GM19240 (cell line): ENCODE measurements at regions not wholly inside any gene's neighbourhood (a gene's known extent, or its start where the extent isn't known, plus 50 kb on each side); places are given as distances from the start of the nearest gene placed in this dataset.

Source experiments
- DNase-seq: peaks from one replicate; pipeline ENCODE4 v3.0.0; 2011; ENCODE audit warnings: low spot score; ENCODE audit not compliant: insufficient read length

DNA sequence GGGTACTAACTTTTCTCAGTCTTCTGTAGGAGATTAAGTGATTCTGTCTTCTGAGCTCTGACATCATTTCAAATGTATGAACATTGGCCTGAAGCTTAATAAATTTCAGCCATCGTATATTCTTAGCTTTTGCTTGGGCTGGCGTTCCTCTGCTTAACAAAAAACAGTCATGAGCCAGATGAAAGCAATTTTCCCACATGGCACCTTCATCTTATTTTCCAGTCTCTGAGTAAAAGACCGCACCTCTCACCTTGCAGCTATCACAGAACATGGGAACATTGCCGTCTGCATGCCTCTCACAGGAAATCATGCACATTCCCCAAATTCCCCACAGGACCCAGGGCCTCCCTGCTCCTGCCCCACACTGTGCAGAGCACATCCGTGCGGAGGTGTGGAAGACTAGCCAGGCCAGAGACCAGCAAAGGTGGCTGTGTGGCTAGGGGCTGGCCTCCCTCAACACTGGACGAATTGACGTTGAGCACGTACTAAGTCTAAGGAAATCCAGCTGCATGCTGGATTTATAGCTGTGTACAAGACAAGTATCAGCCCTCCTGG is 531.8 kb upstream of the ID2 start:
- no peak for DNase-seq

- no peak for DNase-seq
Measured at GRCh38 chr2:8151888-8152287, 530.0 kb upstream of the ID2 start.

DNA sequence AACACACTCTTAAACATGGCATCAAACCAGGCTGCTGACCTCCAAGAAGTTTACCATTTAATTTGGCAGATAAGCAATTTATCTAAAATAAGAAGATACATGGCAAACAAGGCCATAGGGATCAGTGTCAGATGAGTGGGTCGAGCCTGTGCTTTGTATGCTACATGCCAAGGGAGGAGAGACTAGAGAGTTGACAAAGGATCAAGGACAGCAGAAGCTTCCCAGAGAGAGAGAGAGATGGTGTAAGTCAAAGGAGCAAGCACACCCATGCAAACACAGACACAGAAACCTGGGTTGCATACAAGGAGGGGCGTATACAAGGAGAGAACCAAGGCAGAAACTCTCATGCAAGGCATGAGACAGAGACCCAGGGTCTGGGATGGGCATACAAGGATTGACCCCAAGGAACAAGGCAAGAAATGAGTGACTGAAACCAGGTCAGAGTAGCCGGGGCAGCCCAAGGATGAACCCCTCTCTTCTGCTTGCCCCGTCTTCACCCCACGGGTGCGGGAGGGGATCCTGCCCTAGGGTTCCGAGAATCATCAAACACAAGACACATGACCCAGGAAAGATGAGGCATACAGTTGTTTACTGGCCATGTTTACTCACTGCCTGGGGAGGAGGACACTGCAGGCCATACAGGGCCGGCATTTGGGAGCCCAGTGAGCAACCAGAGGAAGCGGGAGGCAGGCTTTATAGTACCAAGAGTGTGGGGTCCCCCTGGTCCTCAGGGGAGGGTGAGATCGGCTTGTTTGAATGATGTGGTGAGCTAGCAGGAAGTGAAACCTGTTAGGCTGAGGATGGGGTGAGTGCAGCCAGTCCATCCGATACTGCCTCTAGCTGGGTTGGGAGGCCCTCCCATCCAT is 529.2 kb upstream of the ID2 start:
- DNase-seq: peak; percentile 62

DNA sequence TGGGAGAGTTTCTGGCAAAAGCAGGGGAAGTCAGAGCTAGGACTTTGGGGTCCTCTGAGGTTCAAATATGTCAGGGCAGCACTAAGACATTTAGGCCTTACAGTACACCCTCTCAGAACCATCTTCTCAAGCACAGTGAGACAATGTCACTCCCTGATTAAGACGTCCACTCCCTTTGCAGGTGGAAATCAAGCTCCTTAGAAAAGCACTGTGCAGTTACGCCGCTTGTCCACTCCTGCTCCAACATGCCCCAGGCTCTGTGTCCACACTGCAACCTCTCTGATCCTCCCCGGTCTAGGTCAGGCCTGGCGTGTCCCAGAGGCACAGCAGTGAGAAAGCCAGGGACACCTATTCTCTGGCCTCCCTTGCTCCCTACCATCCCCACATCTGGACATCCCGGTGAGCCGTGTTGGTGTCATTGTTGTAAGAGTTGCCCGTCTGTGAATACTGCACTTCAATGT is 528.6 kb upstream of the ID2 start:
- DNase-seq: no peak

GRCh38 chr2:8154270-8154669 is 527.6 kb upstream of the ID2 start:
- DNase-seq: no peak

- DNase-seq: no peak
Measured at GRCh38 chr2:8154936-8155335, 526.9 kb upstream of the ID2 start.

DNA sequence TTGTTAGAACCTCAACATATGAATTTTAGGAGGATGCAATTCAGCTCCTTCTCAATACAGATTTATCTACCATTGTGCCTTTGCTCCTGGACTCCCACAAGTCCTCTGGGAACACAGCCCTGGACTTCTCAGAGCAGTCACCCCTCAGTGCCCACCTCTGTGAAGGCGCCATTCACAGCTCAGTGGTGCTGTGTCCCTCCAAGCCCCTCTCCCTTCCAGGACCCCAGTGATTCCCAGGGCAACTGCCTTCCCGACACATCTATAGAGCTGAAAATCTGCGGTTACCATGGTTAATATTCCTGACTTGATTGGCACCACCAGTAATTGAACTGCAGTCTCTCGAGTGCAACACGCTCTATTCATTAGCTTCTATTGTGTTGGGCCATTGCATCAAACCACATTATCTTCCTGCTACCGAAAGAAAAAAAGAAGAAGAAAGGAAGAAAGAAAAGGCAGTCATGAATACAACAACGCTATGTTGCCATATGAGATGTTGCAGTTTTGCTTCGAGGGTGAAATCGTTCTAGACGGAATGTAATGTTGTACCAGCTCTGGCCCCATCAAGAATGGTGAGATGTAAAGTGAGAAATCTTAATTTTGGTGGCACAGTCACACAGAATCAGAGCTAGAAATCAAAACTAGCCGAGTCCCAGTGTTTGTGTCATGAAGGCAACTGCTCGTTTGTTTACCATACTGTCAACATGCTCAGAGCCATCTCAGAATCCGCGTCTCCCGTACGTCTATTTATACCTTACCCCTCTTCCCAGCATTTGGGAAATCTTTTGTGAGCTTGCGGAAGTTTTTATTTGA is 524.0 kb upstream of the ID2 start:
- no peak for DNase-seq

- DNase-seq: no peak
Measured at GRCh38 chr2:8158711-8159110, 523.1 kb upstream of the ID2 start.

GRCh38 chr2:8159211-8159965 is 522.5 kb upstream of the ID2 start:
- DNase-seq: no peak

GRCh38 chr2:8159966-8160603 is 521.8 kb upstream of the ID2 start:
- DNase-seq: no peak

- DNase-seq: no peak
Measured at GRCh38 chr2:8160959-8161358, 520.9 kb upstream of the ID2 start.

DNA sequence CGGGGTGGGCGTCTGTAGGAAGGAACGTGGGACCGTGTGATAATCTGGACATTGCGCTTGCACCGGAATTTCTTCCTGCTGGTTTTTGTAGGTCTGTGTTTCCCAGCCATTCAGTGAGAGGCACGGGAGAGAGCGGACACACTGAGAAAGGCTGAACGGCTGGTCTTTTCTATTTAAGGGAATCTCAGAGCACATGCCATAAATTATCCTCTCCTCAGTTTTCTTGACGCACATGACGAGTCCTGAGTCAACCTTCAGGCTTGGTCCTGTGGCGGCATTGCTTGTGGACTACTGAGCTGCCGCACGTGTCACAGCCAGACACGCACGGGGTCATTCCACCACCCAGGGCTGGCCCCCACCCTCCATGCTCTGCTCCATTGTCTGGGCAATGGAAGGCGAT is 519.3 kb upstream of the ID2 start:
- DNase-seq: no peak

GRCh38 chr2:8165550-8165949 is 516.3 kb upstream of the ID2 start:
- no peak for DNase-seq

GRCh38 chr2:8168022-8168717 is 513.7 kb upstream of the ID2 start:
- DNase-seq: no peak

DNA sequence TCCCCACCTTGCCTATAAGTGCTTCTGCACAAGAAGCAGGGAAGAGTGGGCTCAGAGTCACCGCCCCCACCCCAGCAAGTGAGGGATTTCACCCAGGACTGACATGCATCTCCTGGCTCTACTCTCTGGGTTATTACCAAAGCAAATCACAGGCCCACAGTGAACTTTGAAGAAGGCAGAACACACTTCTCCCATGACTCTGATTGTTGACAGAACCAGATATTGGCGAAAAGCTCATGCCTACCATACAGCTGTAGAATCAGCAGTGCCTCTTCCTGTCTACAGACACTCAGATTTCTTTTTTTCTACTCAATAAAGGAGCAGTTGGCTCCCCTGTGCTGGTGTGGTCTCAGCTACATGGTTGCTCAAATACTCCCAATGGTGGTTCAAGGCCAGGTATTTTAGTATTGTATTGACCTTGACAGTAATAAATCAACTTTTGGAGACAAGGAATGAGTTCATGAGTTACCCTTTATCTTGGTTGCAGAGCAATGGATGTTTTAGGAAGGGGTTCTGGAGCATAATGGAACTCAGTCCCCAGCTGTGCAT is 512.9 kb upstream of the ID2 start:
- no peak for DNase-seq

- DNase-seq: no peak
Measured at GRCh38 chr2:8169443-8169842, 512.4 kb upstream of the ID2 start.

DNA sequence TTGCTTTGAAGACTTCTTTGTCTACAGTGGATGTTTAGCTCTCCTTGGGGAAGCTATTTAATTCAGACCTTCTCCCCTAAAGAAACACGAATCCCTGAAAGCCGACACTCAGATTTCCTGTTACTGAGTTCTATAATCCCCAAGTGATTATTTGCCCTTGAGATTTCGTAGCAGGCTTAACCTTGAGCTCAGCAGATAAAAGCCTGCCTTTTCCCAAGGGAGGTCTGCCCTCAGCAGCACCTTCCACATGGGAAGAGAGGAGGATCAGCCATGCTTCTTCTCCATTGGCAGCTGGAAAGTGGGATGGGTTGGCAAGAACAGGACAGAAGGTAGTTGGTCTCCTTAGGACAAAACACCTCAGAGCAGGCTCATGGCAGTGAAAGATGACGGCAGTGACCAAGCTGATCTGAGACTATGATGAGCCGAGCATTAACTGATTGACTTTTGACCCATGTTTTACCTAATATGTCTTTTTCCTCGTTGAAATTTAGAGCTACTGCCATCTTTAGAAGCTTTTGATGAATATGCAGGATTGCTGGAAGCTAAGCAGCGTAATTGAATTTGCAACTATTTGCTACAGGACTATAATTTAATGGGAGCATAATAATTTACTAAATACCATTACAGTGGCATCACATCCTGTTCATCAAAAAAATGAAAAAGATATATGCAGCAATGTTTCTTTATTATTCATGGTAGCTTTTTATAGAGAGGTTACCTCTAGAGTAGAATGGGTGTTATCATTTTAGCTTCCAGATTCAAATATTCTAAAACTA is 511.1 kb upstream of the ID2 start:
- DNase-seq: no peak

- DNase-seq: no peak
Measured at GRCh38 chr2:8171608-8172007, 510.2 kb upstream of the ID2 start.

DNA sequence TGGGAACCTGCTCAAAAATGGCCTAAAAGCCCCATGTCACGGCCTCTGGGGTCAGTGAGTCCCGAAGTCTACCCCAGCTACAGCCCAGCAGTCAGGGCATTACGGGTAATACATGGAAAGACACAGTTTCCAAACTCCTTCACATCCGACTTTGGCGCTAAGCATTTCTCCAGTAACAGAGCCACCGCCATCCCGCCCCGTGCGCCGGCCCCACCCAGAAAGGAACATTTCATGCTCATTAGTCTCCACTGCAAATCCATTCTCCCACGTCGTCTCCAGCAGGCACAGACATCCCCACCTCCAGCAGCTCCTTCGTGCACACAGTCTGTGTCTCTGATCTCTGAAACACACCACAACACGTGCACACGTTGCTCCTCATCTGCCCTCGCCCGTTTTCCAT is 509.2 kb upstream of the ID2 start:
- no peak for DNase-seq
